H9 (cell line): ENCODE measurements at regions not wholly inside any gene's neighbourhood (a gene's known extent, or its start where the extent isn't known, plus 50 kb on each side); places are given as distances from the start of the nearest gene placed in this dataset.
"Not testable (repeated sequence)": the region's sequence is repeated elsewhere in the genome, so short reads cannot be mapped to it uniquely, and the experiment has no call there.

Source experiments
- DNase-seq: peaks from one replicate; pipeline ENCODE4 v3.0.0-alpha.2; 2017
- H2AFZ ChIP-seq: one replicate; pipeline ENCODE4 v1.6.1; 2013; ENCODE audit warnings: mild to moderate bottlenecking, low read length, control low read depth, moderate library complexity
- H2AK5ac ChIP-seq: 2 replicates; pipeline ENCODE4 v1.6.1; 2013; ENCODE audit warnings: low read length, control low read depth, mixed read lengths; ENCODE audit not compliant: insufficient read length
- H2BK120ac ChIP-seq: one replicate; pipeline ENCODE4 v1.6.1; 2013; ENCODE audit warnings: low read depth, mild to moderate bottlenecking, low read length, control low read depth, inconsistent platforms; ENCODE audit not compliant: poor library complexity, severe bottlenecking
- H2BK12ac ChIP-seq: 2 replicates; pipeline ENCODE4 v1.6.1; 2013; ENCODE audit warnings: low read length, control low read depth, mixed read lengths, low read depth; ENCODE audit not compliant: insufficient read length
- H2BK15ac ChIP-seq: 2 replicates; pipeline ENCODE4 v1.6.1; 2013; ENCODE audit warnings: low read depth, low read length, control low read depth
- H2BK20ac ChIP-seq: one replicate; pipeline ENCODE4 v1.6.1; 2013; ENCODE audit warnings: low read depth, mild to moderate bottlenecking, low read length, control low read depth, inconsistent platforms; ENCODE audit not compliant: poor library complexity, severe bottlenecking
- H2BK5ac ChIP-seq: 2 replicates; pipeline ENCODE4 v1.6.1; 2013; ENCODE audit warnings: low read length, control low read depth, mixed read lengths; ENCODE audit not compliant: insufficient read length
- H3K14ac ChIP-seq: 2 replicates; pipeline ENCODE4 v1.6.1; 2013; ENCODE audit warnings: low read length, control low read depth; ENCODE audit not compliant: insufficient read depth
- H3K18ac ChIP-seq: 2 replicates; pipeline ENCODE4 v1.6.1; 2013; ENCODE audit warnings: low read depth, mild to moderate bottlenecking, mixed read lengths, low read length, control low read depth; ENCODE audit not compliant: insufficient read length
- H3K23ac ChIP-seq: 2 replicates; pipeline ENCODE4 v1.6.1; 2013; ENCODE audit warnings: low read length, control low read depth, mixed read lengths, low read depth; ENCODE audit not compliant: insufficient read length
- H3K23me2 ChIP-seq: 2 replicates; pipeline ENCODE4 v1.6.1; 2013; ENCODE audit warnings: low read depth, mild to moderate bottlenecking, mixed read lengths, low read length, control low read depth; ENCODE audit not compliant: insufficient read length, poor library complexity, severe bottlenecking
- H3K27ac ChIP-seq: 2 replicates; pipeline ENCODE4 v1.5.1; 2013; ENCODE audit warnings: low read length, control low read depth, mixed read lengths, low read depth; ENCODE audit not compliant: insufficient read length
- H3K27me3 ChIP-seq: 2 replicates; pipeline ENCODE4 v1.6.1; 2013; ENCODE audit warnings: low read length, control low read depth, inconsistent platforms; ENCODE audit not compliant: insufficient read depth
- H3K4ac ChIP-seq: 2 replicates; pipeline ENCODE4 v1.6.1; 2013; ENCODE audit warnings: low read depth, mild to moderate bottlenecking, control low read depth, inconsistent platforms, low read length, moderate library complexity
- H3K4me1 ChIP-seq: 2 replicates; pipeline ENCODE4 v1.6.1; 2013; ENCODE audit warnings: low read length, control low read depth, inconsistent platforms; ENCODE audit not compliant: insufficient read depth
- H3K4me2 ChIP-seq: 2 replicates; pipeline ENCODE4 v1.6.1; 2013; ENCODE audit warnings: low read length, control low read depth, mixed read lengths; ENCODE audit not compliant: insufficient read length, insufficient read depth
- H3K56ac ChIP-seq: 2 replicates; pipeline ENCODE4 v1.6.1; 2013; ENCODE audit warnings: low read depth, mild to moderate bottlenecking, mixed read lengths, low read length, control low read depth; ENCODE audit not compliant: insufficient read length
- H3K79me1 ChIP-seq: 2 replicates; pipeline ENCODE4 v1.6.1; 2013; ENCODE audit warnings: low read depth, mild to moderate bottlenecking, moderate library complexity, low read length, control low read depth, inconsistent platforms; ENCODE audit not compliant: insufficient read depth, poor library complexity, severe bottlenecking
- H3K79me2 ChIP-seq: 2 replicates; pipeline ENCODE4 v1.6.1; 2013; ENCODE audit warnings: low read length, control low read depth, inconsistent platforms; ENCODE audit not compliant: insufficient read depth
- H3K9ac ChIP-seq: 2 replicates; pipeline ENCODE4 v1.6.1; 2013; ENCODE audit warnings: low read length, control low read depth, mixed read lengths; ENCODE audit not compliant: insufficient read length; ENCODE audit errors: extremely low read depth
- H3K9me3 ChIP-seq: one replicate; pipeline ENCODE4 v1.6.1; 2013; ENCODE audit warnings: low read depth, low read length, inconsistent platforms; ENCODE audit not compliant: control insufficient read depth
- H3T11ph ChIP-seq: one replicate; pipeline ENCODE4 v1.6.1; 2013; ENCODE audit warnings: mild to moderate bottlenecking, low read length, control low read depth, inconsistent platforms
- H4K20me1 ChIP-seq: one replicate; pipeline ENCODE4 v1.6.1; 2013; ENCODE audit not compliant: control insufficient read depth, insufficient read length, insufficient read depth
- H4K5ac ChIP-seq: 2 replicates; pipeline ENCODE4 v1.6.1; 2013; ENCODE audit warnings: low read depth, mild to moderate bottlenecking, mixed read lengths, low read length, control low read depth; ENCODE audit not compliant: insufficient read length
- H4K8ac ChIP-seq: replicated peaks from 2 replicates; pipeline ENCODE4 v1.6.1; 2013; ENCODE audit warnings: low read length, control low read depth, mixed read lengths, low read depth; ENCODE audit not compliant: insufficient read length
- H4K91ac ChIP-seq: 2 replicates; pipeline ENCODE4 v1.6.1; 2013; ENCODE audit warnings: low read depth, mild to moderate bottlenecking, moderate library complexity, mixed read lengths, low read length, control low read depth; ENCODE audit not compliant: insufficient read length
- H3K27ac Mint-ChIP-seq, 3 experiments: 2 replicates in 2 of 3; 3 replicates in 1 of 3; pipeline ENCODE4 v1.8.0; 2020 to 2021; ENCODE audit warnings: mixed read lengths in 3 of 3, mild to moderate bottlenecking in 1 of 3, moderate library complexity in 1 of 3
- H3K27me3 Mint-ChIP-seq: 2 replicates; pipeline ENCODE4 v1.8.0; 2021; ENCODE audit warnings: low read depth, mild to moderate bottlenecking, moderate library complexity, mixed read lengths
- H3K36me3 Mint-ChIP-seq, 3 experiments: 2 replicates in 2 of 3; 3 replicates in 1 of 3; pipeline ENCODE4 v1.8.0; 2020 to 2021; ENCODE audit warnings: low read depth in 3 of 3, mixed read lengths in 3 of 3; ENCODE audit not compliant: insufficient read depth in 1 of 3
- H3K4me1 Mint-ChIP-seq, 2 experiments: 2 replicates each; pipeline ENCODE4 v1.8.0; 2020; ENCODE audit warnings: mixed read lengths in 2 of 2
- H3K4me3 Mint-ChIP-seq, 2 experiments: 2 replicates in 1 of 2; 3 replicates in 1 of 2; pipeline ENCODE4 v1.8.0; 2020 to 2021; ENCODE audit warnings: mild to moderate bottlenecking in 2 of 2, mixed read lengths in 2 of 2, moderate library complexity in 1 of 2
- H3K9me3 Mint-ChIP-seq, 2 experiments: 2 replicates in 1 of 2; 3 replicates in 1 of 2; pipeline ENCODE4 v1.8.0; 2020; ENCODE audit warnings: mild to moderate bottlenecking in 2 of 2, mixed read lengths in 2 of 2, moderate library complexity in 1 of 2
- WGBS: extraction: QIAGEN DNeasy Blood & Tissue Kit; methylation state at CpG from one replicate; pipeline ENCODE4 v1.1.7; 2013; ENCODE audit warnings: missing lambda C conversion rate, low lambda C conversion rate, mixed read lengths; ENCODE audit not compliant: insufficient read length; ENCODE audit errors: extremely low coverage; 5-methylcytosine and 5-hydroxymethylcytosine counted together

GRCh38 chr12:131286301-131286700, 332.6 kb downstream of the ADGRD1 start:
- H3K23me2 ChIP-seq, H3K23ac ChIP-seq, H3K27ac ChIP-seq, H4K20me1 ChIP-seq, H3K79me1 ChIP-seq, H2BK20ac ChIP-seq, H3K4ac ChIP-seq, H3K4me1 ChIP-seq, H3K4me2 ChIP-seq, DNase-seq, H3K18ac ChIP-seq, H3K9me3 ChIP-seq, H2BK120ac ChIP-seq, H3K4me3 Mint-ChIP-seq, H3K79me2 ChIP-seq, H2BK15ac ChIP-seq, H3T11ph ChIP-seq, H3K9me3 Mint-ChIP-seq, H2AFZ ChIP-seq, H2AK5ac ChIP-seq, H3K9ac ChIP-seq, H3K14ac ChIP-seq, H2BK12ac ChIP-seq, H2BK5ac ChIP-seq, H3K36me3 Mint-ChIP-seq, H3K27ac Mint-ChIP-seq, H3K27me3 ChIP-seq, H3K56ac ChIP-seq, H4K8ac ChIP-seq, H4K91ac ChIP-seq, H4K5ac ChIP-seq, H3K27me3 Mint-ChIP-seq: not testable (repeated sequence)
- WGBS, result no CpG with 5 or more reads among the region's 24 CpGs
- H3K4me1 Mint-ChIP-seq, result peaks cover 0 to 15% of the 10 kb centered on the region in 2 experiments; a peak in 2 of 4 replicates
